PFSK-1 (cell line): ENCODE measurements at regions not wholly inside any gene's neighbourhood (a gene's known extent, or its start where the extent isn't known, plus 50 kb on each side); places are given as distances from the start of the nearest gene placed in this dataset.

Experiments
- FOXP2 ChIP-seq: optimal IDR thresholded peaks from 2 replicates; pipeline ENCODE3; 2011; ENCODE audit warnings: borderline replicate concordance, control low read depth, inconsistent platforms; ENCODE audit not compliant: insufficient read depth; ENCODE audit errors: extremely low read length, extremely low read depth
- POLR2AphosphoS5 ChIP-seq: IDR thresholded peaks from 2 replicates; pipeline ENCODE4 v1.6.1; 2012; ENCODE audit warnings: low read depth, mild to moderate bottlenecking, control low read depth, low read length, moderate library complexity
- TF ChIP-seq, protein P1 (sequence below), 2 experiments: IDR thresholded peaks; 2 replicates each; pipeline versions ENCODE4 v1.6.1 to v1.8.0; 2011 to 2012; ENCODE audit warnings: low read depth in 2 of 2, low read length in 2 of 2, control low read depth in 1 of 2, inconsistent platforms in 1 of 2, mild to moderate bottlenecking in 1 of 2, moderate library complexity in 1 of 2; ENCODE audit not compliant: insufficient read depth in 1 of 2

DNA sequence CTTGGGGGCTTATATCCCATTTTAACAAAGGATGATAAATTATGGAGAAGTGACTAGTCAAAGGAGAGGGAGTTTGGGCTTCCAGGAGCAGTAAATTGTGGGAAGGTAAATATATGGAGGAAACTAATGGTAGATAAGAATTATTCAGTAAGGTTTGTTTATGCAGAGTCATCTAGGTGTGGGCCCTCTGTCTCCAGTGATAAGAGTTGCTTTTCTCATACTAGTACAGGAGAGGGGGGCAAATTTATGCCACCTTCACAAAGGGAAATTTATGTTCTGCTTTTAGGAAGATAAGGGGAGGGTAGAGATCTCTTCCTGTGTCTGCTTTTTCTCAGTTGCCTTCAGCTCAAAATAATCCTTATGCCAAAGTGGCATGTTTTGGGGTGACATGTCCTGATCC, 383.7 kb upstream of the PPP2R3A start:
- TF ChIP-seq POLR2AphosphoS5 (no peak), FOXP2 (no peak)
- TF ChIP-seq, protein P1, sequence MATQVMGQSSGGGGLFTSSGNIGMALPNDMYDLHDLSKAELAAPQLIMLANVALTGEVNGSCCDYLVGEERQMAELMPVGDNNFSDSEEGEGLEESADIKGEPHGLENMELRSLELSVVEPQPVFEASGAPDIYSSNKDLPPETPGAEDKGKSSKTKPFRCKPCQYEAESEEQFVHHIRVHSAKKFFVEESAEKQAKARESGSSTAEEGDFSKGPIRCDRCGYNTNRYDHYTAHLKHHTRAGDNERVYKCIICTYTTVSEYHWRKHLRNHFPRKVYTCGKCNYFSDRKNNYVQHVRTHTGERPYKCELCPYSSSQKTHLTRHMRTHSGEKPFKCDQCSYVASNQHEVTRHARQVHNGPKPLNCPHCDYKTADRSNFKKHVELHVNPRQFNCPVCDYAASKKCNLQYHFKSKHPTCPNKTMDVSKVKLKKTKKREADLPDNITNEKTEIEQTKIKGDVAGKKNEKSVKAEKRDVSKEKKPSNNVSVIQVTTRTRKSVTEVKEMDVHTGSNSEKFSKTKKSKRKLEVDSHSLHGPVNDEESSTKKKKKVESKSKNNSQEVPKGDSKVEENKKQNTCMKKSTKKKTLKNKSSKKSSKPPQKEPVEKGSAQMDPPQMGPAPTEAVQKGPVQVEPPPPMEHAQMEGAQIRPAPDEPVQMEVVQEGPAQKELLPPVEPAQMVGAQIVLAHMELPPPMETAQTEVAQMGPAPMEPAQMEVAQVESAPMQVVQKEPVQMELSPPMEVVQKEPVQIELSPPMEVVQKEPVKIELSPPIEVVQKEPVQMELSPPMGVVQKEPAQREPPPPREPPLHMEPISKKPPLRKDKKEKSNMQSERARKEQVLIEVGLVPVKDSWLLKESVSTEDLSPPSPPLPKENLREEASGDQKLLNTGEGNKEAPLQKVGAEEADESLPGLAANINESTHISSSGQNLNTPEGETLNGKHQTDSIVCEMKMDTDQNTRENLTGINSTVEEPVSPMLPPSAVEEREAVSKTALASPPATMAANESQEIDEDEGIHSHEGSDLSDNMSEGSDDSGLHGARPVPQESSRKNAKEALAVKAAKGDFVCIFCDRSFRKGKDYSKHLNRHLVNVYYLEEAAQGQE (IDR thresholded peaks at IDR 0.05; ENCODE audit: insufficient read depth in 1 of 2, low read depth in 2 of 2, low read length in 2 of 2), result no peak
